Endodermal cell (in vitro differentiated cells): ENCODE measurements at regions not wholly inside any gene's neighbourhood (a gene's known extent, or its start where the extent isn't known, plus 50 kb on each side); places are given as distances from the start of the nearest gene placed in this dataset.

Experiments
- DNase-seq: peaks from one replicate; pipeline ENCODE4 v3.0.0-alpha.2; 2017
- H3K27ac ChIP-seq: 2 replicates; pipeline ENCODE4 v1.5.1; 2013; ENCODE audit warnings: mild to moderate bottlenecking, low read depth, low read length, moderate library complexity
- H3K27me3 ChIP-seq: 2 replicates; pipeline ENCODE4 v1.6.1; 2013; ENCODE audit warnings: mild to moderate bottlenecking, low read length, moderate library complexity; ENCODE audit not compliant: insufficient read depth, control insufficient read depth, poor library complexity, severe bottlenecking
- H3K36me3 ChIP-seq: 2 replicates; pipeline ENCODE4 v1.7.0; 2013; ENCODE audit warnings: mild to moderate bottlenecking, low read length, moderate library complexity; ENCODE audit not compliant: control insufficient read depth, insufficient read depth
- H3K4me1 ChIP-seq: one replicate; pipeline ENCODE4 v1.7.0; 2013; ENCODE audit warnings: low read length; ENCODE audit not compliant: control insufficient read depth, insufficient read depth
- H3K4me3 ChIP-seq: 2 replicates; pipeline ENCODE4 v1.5.1; 2013; ENCODE audit warnings: mild to moderate bottlenecking, low read length, moderate library complexity
- H3K9ac ChIP-seq: 2 replicates; pipeline ENCODE4 v1.6.1; 2013; ENCODE audit warnings: mild to moderate bottlenecking, low read length, moderate library complexity; ENCODE audit not compliant: poor library complexity, severe bottlenecking; ENCODE audit errors: extremely low read depth
- H3K9me3 ChIP-seq: 2 replicates; pipeline ENCODE4 v1.6.1; 2013; ENCODE audit warnings: mild to moderate bottlenecking, low read length, moderate library complexity; ENCODE audit not compliant: control insufficient read depth
- H3K27ac Mint-ChIP-seq: 2 replicates; pipeline ENCODE4 v1.8.0; 2020; ENCODE audit warnings: mixed read lengths
- H3K27me3 Mint-ChIP-seq: 2 replicates; pipeline ENCODE4 v1.8.0; 2021; ENCODE audit warnings: mild to moderate bottlenecking, mixed read lengths; ENCODE audit not compliant: insufficient read depth
- H3K36me3 Mint-ChIP-seq: 2 replicates; pipeline ENCODE4 v1.8.0; 2020; ENCODE audit warnings: low read depth, mixed read lengths
- H3K4me1 Mint-ChIP-seq: 2 replicates; pipeline ENCODE4 v1.8.0; 2020; ENCODE audit warnings: mixed read lengths
- H3K4me3 Mint-ChIP-seq: 2 replicates; pipeline ENCODE4 v1.8.0; 2020; ENCODE audit warnings: mild to moderate bottlenecking, moderate library complexity, mixed read lengths
- H3K9me3 Mint-ChIP-seq: 2 replicates; pipeline ENCODE4 v1.8.0; 2020; ENCODE audit warnings: mild to moderate bottlenecking, mixed read lengths
- WGBS, 2 experiments: methylation state at CpG; one replicate each; pipeline versions ENCODE4 v1.1.5 to v1.1.7; 2013; ENCODE audit warnings: missing lambda C conversion rate in 2 of 2, mixed read lengths in 1 of 2; ENCODE audit not compliant: insufficient coverage in 1 of 2, insufficient read length in 1 of 2; 5-methylcytosine and 5-hydroxymethylcytosine counted together
- TF ChIP-seq, protein P1 (sequence below): fragments of 200-600 bp; sonication (generic); conservative IDR thresholded peaks from 2 replicates; pipeline ENCODE4 v1.5.0; 2021; ENCODE audit warnings: antibody characterized with exemption, mild to moderate bottlenecking

DNA sequence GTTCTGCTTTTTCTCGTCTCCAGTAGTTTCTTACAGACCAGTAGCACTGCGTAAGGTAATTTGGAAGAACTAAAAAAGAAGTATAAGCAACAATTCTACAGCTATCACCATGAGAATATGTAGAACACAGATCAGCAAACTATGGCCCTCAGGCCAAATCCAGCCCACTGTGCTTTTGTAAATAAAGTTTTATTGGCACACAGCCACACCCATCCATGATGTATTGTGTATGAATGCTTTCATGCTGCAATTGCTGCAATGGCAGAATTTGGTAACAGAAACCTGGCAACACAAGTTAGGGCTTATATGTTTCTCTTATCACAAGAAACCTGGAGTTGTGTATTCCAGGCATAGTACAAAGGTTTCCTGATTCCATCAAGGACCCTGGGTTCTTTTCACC, 386.8 kb upstream of the TSHZ2 start:
- Histone ChIP-seq H3K27me3 (peaks cover 46% of the 10 kb centered on the region), H3K4me3 (no peak overlapping the region), H3K9ac (no peak overlapping the region), H3K4me1 (no peaks in the 10 kb centered on the region), H3K36me3 (no peaks in the 10 kb centered on the region), H3K27ac (no peak overlapping the region), H3K9me3 (no peaks in the 10 kb centered on the region)
- WGBS, 2 experiments, result 97% methylated on average over 2 of the region's 2 CpGs; no CpG with 5 or more reads in 1 of the 2 experiments
- Mint-ChIP-seq H3K4me3 (no peak overlapping the region), H3K4me1 (peaks cover 8% of the 10 kb centered on the region), H3K27me3 (peaks cover 27% of the 10 kb centered on the region), H3K36me3 (no peaks in the 10 kb centered on the region), H3K9me3 (no peaks in the 10 kb centered on the region), H3K27ac (no peak overlapping the region)
- DNase-seq, result no peak
- TF ChIP-seq, protein P1, sequence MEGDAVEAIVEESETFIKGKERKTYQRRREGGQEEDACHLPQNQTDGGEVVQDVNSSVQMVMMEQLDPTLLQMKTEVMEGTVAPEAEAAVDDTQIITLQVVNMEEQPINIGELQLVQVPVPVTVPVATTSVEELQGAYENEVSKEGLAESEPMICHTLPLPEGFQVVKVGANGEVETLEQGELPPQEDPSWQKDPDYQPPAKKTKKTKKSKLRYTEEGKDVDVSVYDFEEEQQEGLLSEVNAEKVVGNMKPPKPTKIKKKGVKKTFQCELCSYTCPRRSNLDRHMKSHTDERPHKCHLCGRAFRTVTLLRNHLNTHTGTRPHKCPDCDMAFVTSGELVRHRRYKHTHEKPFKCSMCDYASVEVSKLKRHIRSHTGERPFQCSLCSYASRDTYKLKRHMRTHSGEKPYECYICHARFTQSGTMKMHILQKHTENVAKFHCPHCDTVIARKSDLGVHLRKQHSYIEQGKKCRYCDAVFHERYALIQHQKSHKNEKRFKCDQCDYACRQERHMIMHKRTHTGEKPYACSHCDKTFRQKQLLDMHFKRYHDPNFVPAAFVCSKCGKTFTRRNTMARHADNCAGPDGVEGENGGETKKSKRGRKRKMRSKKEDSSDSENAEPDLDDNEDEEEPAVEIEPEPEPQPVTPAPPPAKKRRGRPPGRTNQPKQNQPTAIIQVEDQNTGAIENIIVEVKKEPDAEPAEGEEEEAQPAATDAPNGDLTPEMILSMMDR, result no peak

DNA sequence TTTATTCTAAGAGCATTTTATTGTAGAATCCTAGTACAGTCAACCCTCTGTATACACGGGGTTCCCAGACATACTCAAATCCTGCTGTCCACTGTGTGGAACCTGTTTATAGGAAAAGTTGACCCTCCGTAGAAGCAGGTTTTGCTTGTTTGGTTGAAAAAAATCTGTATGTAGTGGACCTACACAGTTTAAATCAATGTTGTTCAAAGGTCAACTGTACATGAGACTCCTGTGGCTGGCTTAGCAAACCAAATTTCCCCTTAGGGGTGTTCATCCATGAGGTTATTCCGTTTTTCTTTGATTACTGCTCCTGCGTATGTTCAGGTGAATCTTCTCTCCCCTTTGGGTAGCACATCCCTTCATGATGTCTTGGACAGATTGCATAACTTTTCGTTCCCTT, 387.0 kb upstream of the ZFP64 start:
- H3K4me1 ChIP-seq, result no peaks in the 10 kb centered on the region
- Mint-ChIP-seq H3K4me1 (no peaks in the 10 kb centered on the region), H3K9me3 (peaks cover 6% of the 10 kb centered on the region), H3K4me3 (no peak overlapping the region), H3K27ac (no peak overlapping the region), H3K27me3 (peaks cover 4% of the 10 kb centered on the region), H3K36me3 (no peaks in the 10 kb centered on the region)
- H3K27ac ChIP-seq, result no peak overlapping the region
- H3K9me3 ChIP-seq, result peaks cover 5% of the 10 kb centered on the region
- no peak overlapping the region for H3K9ac ChIP-seq
- H3K4me3 ChIP-seq, result no peak overlapping the region
- TF ChIP-seq, protein P1, result no peak
- H3K27me3 ChIP-seq, result peaks cover 14% of the 10 kb centered on the region
- 76 to 80% methylated on average over 5 of the region's 5 CpGs for WGBS, 2 experiments
- no peak for DNase-seq
- no peaks in the 10 kb centered on the region for H3K36me3 ChIP-seq

GRCh38 chr20:52577696-52578095, 386.1 kb upstream of the ZFP64 start:
- H3K27me3 ChIP-seq, result peaks cover 13% of the 10 kb centered on the region
- Mint-ChIP-seq H3K4me3 (no peak overlapping the region), H3K27me3 (peaks cover 4% of the 10 kb centered on the region), H3K4me1 (no peaks in the 10 kb centered on the region), H3K27ac (no peak overlapping the region), H3K9me3 (peaks cover 6% of the 10 kb centered on the region), H3K36me3 (no peaks in the 10 kb centered on the region)
- peaks cover 5% of the 10 kb centered on the region for H3K9me3 ChIP-seq
- H3K4me1 ChIP-seq, result no peaks in the 10 kb centered on the region
- WGBS, 2 experiments, result 95 to 100% methylated on average over 2 to 3 of the region's 3 CpGs
- H3K27ac ChIP-seq, result no peak overlapping the region
- no peak overlapping the region for H3K9ac ChIP-seq
- TF ChIP-seq, protein P1, result no peak
- no peak overlapping the region for H3K4me3 ChIP-seq
- DNase-seq, result no peak
- H3K36me3 ChIP-seq, result no peaks in the 10 kb centered on the region
